MM.1S (cell line): ENCODE measurements at regions not wholly inside any gene's neighbourhood (a gene's known extent, or its start where the extent isn't known, plus 50 kb on each side); places are given as distances from the start of the nearest gene placed in this dataset.
"Not testable (repeated sequence)": the region's sequence is repeated elsewhere in the genome, so short reads cannot be mapped to it uniquely, and the experiment has no call there.

Experiments used
- DNase-seq: peaks from one replicate; pipeline ENCODE4 v3.0.0-alpha.2; 2015
- H2AFZ ChIP-seq: fragments of 300-600 bp; sonication (generic); 2 replicates; pipeline ENCODE4 v1.6.0; 2016; ENCODE audit warnings: antibody characterized with exemption, low read length
- H3F3A ChIP-seq: fragments of 300-600 bp; sonication (generic); 2 replicates; pipeline ENCODE4 v1.6.1; 2016; ENCODE audit warnings: mild to moderate bottlenecking, antibody characterized with exemption, low read length, moderate library complexity, mixed read lengths; ENCODE audit not compliant: insufficient read depth
- H3K27ac ChIP-seq: fragments of 300-600 bp; sonication (generic); 2 replicates; pipeline ENCODE4 v1.5.1; 2016; ENCODE audit warnings: mild to moderate bottlenecking, low read length
- H3K27me3 ChIP-seq: fragments of 300-600 bp; sonication (generic); replicated peaks from 2 replicates; pipeline ENCODE4 v1.6.0; 2016; ENCODE audit warnings: low read length; ENCODE audit not compliant: insufficient read depth
- H3K36me3 ChIP-seq: fragments of 300-600 bp; sonication (generic); replicated peaks from 2 replicates; pipeline ENCODE4 v1.6.1; 2016; ENCODE audit warnings: mild to moderate bottlenecking, low read length, mixed read lengths; ENCODE audit not compliant: insufficient read depth
- H3K4me1 ChIP-seq: fragments of 300-600 bp; sonication (generic); 2 replicates; pipeline ENCODE4 v1.6.1; 2016; ENCODE audit warnings: low read length, mixed read lengths
- H3K4me2 ChIP-seq: fragments of 300-600 bp; sonication (generic); 2 replicates; pipeline ENCODE4 v1.6.0; 2016; ENCODE audit warnings: low read depth, low read length
- H3K4me3 ChIP-seq: fragments of 300-600 bp; sonication (generic); 2 replicates; pipeline ENCODE4 v1.5.1; 2016; ENCODE audit warnings: low read length, mixed read lengths
- H3K79me2 ChIP-seq: fragments of 300-600 bp; sonication (generic); 2 replicates; pipeline ENCODE4 v1.6.1; 2016; ENCODE audit warnings: mixed run types, low read length, mixed read lengths
- H3K9ac ChIP-seq: fragments of 300-600 bp; sonication (generic); 2 replicates; pipeline ENCODE4 v1.6.1; 2016; ENCODE audit warnings: low read length, mixed read lengths
- H3K9me2 ChIP-seq: fragments of 300-600 bp; sonication (generic); replicated peaks from 2 replicates; pipeline ENCODE4 v1.6.1; 2016; ENCODE audit warnings: mild to moderate bottlenecking, low read length, mixed read lengths; ENCODE audit not compliant: insufficient read depth
- H3K9me3 ChIP-seq: fragments of 300-600 bp; sonication (generic); replicated peaks from 2 replicates; pipeline ENCODE4 v1.6.1; 2016; ENCODE audit warnings: mild to moderate bottlenecking, low read length, mixed read lengths; ENCODE audit not compliant: insufficient read depth
- H4K20me1 ChIP-seq: fragments of 300-600 bp; sonication (generic); 2 replicates; pipeline ENCODE4 v1.6.1; 2016; ENCODE audit warnings: mild to moderate bottlenecking, low read length, moderate library complexity, mixed read lengths; ENCODE audit not compliant: insufficient read depth
- CTCF ChIP-seq: fragments of 300-600 bp; sonication (generic); IDR thresholded peaks from 2 replicates; pipeline ENCODE4 v1.5.1; 2016; ENCODE audit warnings: antibody characterized with exemption, low read length, mixed read lengths
- EZH2 ChIP-seq: fragments of 300-600 bp; sonication (generic); optimal IDR thresholded peaks from 2 replicates; pipeline ENCODE3; 2017; ENCODE audit warnings: low read depth, mild to moderate bottlenecking, antibody characterized with exemption, low read length, mixed read lengths
- EZH2phosphoT487 ChIP-seq: fragments of 300-600 bp; sonication (generic); IDR thresholded peaks from 2 replicates; pipeline ENCODE4 v1.6.1; 2018; ENCODE audit warnings: antibody characterized with exemption, low read length

GRCh38 chr9:99497641-99498040 is 275.6 kb downstream of the SEC61B start:
- H3K4me1 ChIP-seq = no peaks in the 10 kb centered on the region
- TF ChIP-seq EZH2phosphoT487 = no peak

DNA sequence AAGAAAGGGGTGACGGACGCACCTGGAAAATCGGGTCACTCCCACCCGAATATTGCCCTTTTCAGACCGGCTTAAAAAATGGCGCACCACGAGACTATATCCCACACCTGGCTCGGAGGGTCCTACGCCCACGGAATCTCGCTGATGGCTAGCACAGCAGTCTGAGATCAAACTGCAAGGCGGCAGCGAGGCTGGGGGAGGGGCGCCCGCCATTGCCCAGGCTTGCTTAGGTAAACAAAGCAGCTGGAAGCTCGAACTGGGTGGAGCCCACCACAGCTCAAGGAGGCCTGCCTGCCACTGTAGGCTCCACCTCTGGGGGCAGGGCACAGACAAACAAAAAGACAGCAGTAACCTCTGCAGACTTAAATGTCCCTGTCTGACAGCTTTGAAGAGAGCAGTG is 276.9 kb downstream of the SEC61B start:
- H3K9me3 ChIP-seq, H3F3A ChIP-seq, H3K36me3 ChIP-seq, H3K27ac ChIP-seq, H3K4me3 ChIP-seq, DNase-seq, H3K4me2 ChIP-seq, H2AFZ ChIP-seq, H3K79me2 ChIP-seq, H3K9ac ChIP-seq, H3K4me1 ChIP-seq, H3K9me2 ChIP-seq, H3K27me3 ChIP-seq, H4K20me1 ChIP-seq: not testable (repeated sequence)

More at GRCh38 chr9:99497641-99498040, 275.6 kb downstream of the SEC61B start:
- Histone ChIP-seq H3K79me2 (no peaks in the 10 kb centered on the region), H4K20me1 (no peaks in the 10 kb centered on the region), H3K9me2 (no peaks in the 10 kb centered on the region), H3K36me3 (no peaks in the 10 kb centered on the region), H3K27ac (no peak overlapping the region), H3K9me3 (no peaks in the 10 kb centered on the region), H3K27me3 (no peaks in the 10 kb centered on the region), H3K9ac (no peak overlapping the region), H3K4me2 (no peak overlapping the region), H2AFZ (no peak overlapping the region), H3F3A (no peaks in the 10 kb centered on the region), H3K4me3 (no peak overlapping the region)
- DNase-seq = no peak

GRCh38 chr9:99505936-99506335 is 283.9 kb downstream of the SEC61B start:
- no peaks in the 10 kb centered on the region for H3K36me3 ChIP-seq
- H3F3A ChIP-seq = no peaks in the 10 kb centered on the region
- H3K27me3 ChIP-seq = no peaks in the 10 kb centered on the region
- no peaks in the 10 kb centered on the region for H3K4me1 ChIP-seq
- H3K27ac ChIP-seq = no peak overlapping the region
- no peak overlapping the region for H2AFZ ChIP-seq
- H3K4me3 ChIP-seq = no peak overlapping the region
- H3K4me2 ChIP-seq = no peak overlapping the region
- no peaks in the 10 kb centered on the region for H3K9me3 ChIP-seq
- no peak overlapping the region for H3K9ac ChIP-seq
- H3K79me2 ChIP-seq = no peaks in the 10 kb centered on the region
- no peak for DNase-seq
- TF ChIP-seq CTCF (no peak), EZH2phosphoT487 (no peak), EZH2 (no peak)
- H4K20me1 ChIP-seq = no peaks in the 10 kb centered on the region
- H3K9me2 ChIP-seq = no peaks in the 10 kb centered on the region

DNA sequence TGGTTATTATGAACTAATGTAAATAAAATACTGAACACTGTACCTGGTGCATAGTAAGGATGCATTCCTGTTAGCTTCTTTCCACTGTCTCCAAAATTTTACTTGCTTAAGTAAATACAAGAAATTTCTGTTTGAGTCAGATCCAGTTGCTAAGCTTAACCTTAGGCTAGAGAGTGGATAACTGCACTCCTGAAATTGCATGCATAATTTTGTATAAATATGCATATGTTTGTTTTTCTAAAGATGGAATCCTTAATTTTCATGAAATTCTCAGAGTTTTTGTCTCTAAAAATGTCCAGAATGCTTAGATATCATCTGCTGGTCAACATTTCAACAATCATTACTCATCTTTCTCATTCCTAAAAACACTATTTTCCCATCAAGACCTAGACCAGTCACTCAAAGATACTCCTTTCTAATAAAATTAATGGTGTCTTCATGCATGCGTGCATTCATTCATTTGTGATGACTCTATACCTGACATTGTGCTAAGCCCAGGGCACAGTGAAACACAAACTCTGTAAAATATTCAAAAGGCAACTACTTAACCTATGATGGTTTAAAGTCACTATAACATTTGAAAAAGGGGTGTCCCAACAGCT is 284.8 kb downstream of the SEC61B start:
- no peaks in the 10 kb centered on the region for H3K36me3 ChIP-seq
- no peak overlapping the region for H3K27ac ChIP-seq
- H3K4me1 ChIP-seq = no peaks in the 10 kb centered on the region
- TF ChIP-seq EZH2phosphoT487 (no peak), EZH2 (no peak), CTCF (no peak)
- H2AFZ ChIP-seq = no peak overlapping the region
- no peaks in the 10 kb centered on the region for H3K9me2 ChIP-seq
- no peak overlapping the region for H3K4me2 ChIP-seq
- no peaks in the 10 kb centered on the region for H3K27me3 ChIP-seq
- no peaks in the 10 kb centered on the region for H4K20me1 ChIP-seq
- H3F3A ChIP-seq = no peaks in the 10 kb centered on the region
- H3K9ac ChIP-seq = no peak overlapping the region
- no peaks in the 10 kb centered on the region for H3K79me2 ChIP-seq
- H3K4me3 ChIP-seq = no peak overlapping the region
- no peak for DNase-seq
- no peaks in the 10 kb centered on the region for H3K9me3 ChIP-seq
